ENCODE measurements at regions not wholly inside any gene's neighbourhood (a gene's known extent, or its start where the extent isn't known, plus 50 kb on each side); places are given as distances from the start of the nearest gene placed in this dataset.

DNA sequence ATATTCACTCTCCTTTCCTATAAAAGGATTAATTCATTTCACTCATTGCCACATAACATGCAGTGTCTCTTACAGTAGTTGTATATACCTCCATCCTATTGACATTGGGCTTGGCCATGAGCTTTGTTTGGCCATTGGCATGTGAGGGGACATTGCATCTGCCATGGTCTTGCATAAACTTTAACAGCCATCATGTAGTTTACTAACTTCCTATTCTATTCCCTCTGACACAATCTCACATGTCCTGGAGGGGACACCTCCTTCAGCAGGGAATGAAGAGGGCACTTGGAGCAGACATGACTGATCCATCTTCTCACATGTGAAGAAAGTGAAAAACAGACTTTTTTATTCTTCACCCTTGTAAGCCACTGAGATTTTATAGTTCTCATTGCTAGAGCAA lies 115.5 kb upstream of the MARCKS start:
- Mint-ChIP-seq H3K9me3 (no peaks in the 10 kb centered on the region), H3K4me3 (no peak overlapping the region), H3K27me3 (ENCODE audit: low read depth) (peaks cover 5% of the 10 kb centered on the region)

DNA sequence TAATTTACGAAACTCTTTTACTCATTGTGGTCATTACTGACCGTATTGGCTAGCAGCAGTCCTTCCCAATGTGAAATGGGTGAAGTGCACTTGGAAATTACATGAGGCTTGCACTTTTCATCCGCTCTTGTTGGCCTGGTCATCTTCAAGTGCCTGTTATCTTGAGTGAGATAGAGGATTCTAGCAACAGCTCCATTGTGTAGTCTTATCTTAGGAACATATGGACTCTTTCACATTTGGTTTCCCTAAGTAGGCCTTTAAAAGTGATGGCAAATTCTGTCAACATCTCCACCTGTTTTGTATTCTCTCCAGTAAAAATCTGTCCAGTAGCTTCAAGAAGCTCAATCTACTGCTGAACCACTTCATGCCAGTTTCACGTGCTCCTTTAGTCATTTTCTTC lies 114.8 kb upstream of the MARCKS start:
- intact Hi-C loops (cut with micrococcal nuclease): no loop called here
- Mint-ChIP-seq H3K27ac (no peak overlapping the region), H3K36me3 (ENCODE audit: low read depth) (no peaks in the 10 kb centered on the region), H3K4me3 (no peak overlapping the region), H3K4me1 (ENCODE audit: low read depth) (no peaks in the 10 kb centered on the region), H3K9me3 (no peaks in the 10 kb centered on the region), H3K27me3 (ENCODE audit: low read depth) (peaks cover 5% of the 10 kb centered on the region)
- no peak for DNase-seq
- CTCF ChIA-PET: no interaction called here

More for the DNA sequence above, 115.5 kb upstream of the MARCKS start:
- DNase-seq: no peak
- Mint-ChIP-seq H3K36me3 (ENCODE audit: low read depth) (no peaks in the 10 kb centered on the region), H3K27ac (no peak overlapping the region), H3K4me1 (ENCODE audit: low read depth) (no peaks in the 10 kb centered on the region)
- CTCF ChIA-PET: interaction anchor here (0.5 kb wide), 1 partner anchor 1076 kb away, joined by 4 read pairs; no protein-coding TSS in a partner anchor
- intact Hi-C loops (cut with micrococcal nuclease): no loop called here

DNA sequence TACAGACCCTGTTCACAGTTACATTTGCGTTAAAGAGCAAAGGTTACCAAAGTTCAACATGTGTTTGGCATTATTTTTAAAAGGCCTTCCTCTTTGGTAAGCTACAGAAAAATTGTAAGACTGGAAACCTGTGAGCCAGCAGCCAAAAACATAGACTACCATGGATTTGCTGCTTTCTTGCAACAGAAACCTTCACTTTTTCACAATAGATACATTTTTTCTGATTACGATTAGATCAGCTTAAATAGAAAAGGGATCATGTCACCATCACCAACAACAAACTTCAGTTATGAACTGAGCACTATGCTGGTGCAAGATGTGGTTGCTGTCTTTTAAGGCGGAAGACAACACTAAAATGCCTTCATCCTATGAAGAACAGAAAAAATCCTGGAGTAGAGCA lies 112.3 kb upstream of the MARCKS start:
- CTCF ChIA-PET: no interaction called here
- no peak for DNase-seq
- Mint-ChIP-seq H3K36me3 (ENCODE audit: low read depth) (no peaks in the 10 kb centered on the region), H3K4me3 (no peak overlapping the region), H3K4me1 (ENCODE audit: low read depth) (no peaks in the 10 kb centered on the region), H3K27ac (no peak overlapping the region), H3K9me3 (no peaks in the 10 kb centered on the region), H3K27me3 (ENCODE audit: low read depth) (peaks cover 2% of the 10 kb centered on the region)
- intact Hi-C loops (cut with micrococcal nuclease): no loop called here

DNA sequence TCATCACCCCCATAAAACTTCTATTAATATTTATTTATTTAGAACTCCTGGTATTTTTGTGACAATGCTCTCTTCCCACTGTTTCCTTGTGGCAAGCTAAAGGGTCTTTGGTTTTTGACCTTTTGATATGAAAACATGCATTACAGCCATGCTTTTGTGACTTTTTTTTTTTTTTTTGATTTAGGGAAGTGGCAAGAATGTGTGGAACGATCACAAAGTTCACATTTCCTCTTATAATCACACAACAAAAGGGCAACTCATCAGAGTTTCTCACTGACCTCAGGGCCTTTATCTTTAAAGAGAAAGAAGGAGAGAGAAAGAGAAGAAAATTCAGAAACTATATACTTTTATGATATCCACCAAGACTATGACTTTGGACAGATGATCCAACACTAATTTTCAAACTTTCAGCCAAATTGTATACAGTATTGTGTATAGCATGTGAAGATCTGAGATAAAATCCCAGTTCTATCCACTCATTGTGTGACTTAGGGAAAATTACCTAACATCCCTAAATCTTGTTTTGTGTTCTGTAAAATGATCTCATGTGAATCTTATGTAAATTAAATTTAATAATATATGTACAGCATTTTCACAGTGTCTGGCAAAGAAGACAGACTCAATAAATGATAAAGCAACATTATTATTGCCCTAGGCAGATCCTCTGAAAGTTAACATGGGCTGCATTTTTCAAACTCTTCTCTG lies 106.8 kb upstream of the MARCKS start:
- intact Hi-C loops (cut with micrococcal nuclease): no loop called here
- no peaks in the 10 kb centered on the region for H3K4me1 Mint-ChIP-seq (ENCODE audit: low read depth)
- H3K4me3 Mint-ChIP-seq: no peak overlapping the region
- no peaks in the 10 kb centered on the region for H3K9me3 Mint-ChIP-seq
- CTCF ChIA-PET: interaction anchor here (0.7 kb wide), 1 partner anchor 388 kb away, joined by 4 read pairs; no protein-coding TSS in a partner anchor
- H3K36me3 Mint-ChIP-seq (ENCODE audit: low read depth): no peaks in the 10 kb centered on the region
- DNase-seq: no peak
- H3K27ac Mint-ChIP-seq: no peak overlapping the region
- peaks cover 2% of the 10 kb centered on the region for H3K27me3 Mint-ChIP-seq (ENCODE audit: low read depth)

DNA sequence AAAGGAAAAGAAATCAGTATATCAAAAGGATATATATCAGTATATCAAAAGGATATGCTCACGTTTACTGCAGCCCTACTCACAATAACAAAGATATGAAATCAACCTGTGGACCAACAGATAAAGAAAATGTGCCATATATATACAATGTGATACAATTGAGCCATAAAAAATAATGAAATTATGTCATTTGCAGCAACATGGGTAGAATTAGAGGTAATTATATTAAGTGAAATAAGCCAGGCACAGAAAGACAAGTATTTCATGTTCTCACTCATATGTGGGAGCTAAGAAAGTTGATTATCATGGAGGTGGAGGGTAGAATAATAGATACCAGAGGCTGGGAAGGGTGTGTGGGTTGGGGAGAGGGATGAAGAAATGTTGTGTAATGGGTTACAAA lies 102.9 kb upstream of the MARCKS start:
- Mint-ChIP-seq H3K9me3 (no peaks in the 10 kb centered on the region), H3K36me3 (ENCODE audit: low read depth) (no peaks in the 10 kb centered on the region), H3K27me3 (ENCODE audit: low read depth) (no peaks in the 10 kb centered on the region), H3K4me3 (no peak overlapping the region), H3K27ac (no peak overlapping the region), H3K4me1 (ENCODE audit: low read depth) (no peaks in the 10 kb centered on the region)
- CTCF ChIA-PET: interaction anchor here (0.7 kb wide), 1 partner anchor 99 kb away, joined by 3 read pairs; no protein-coding TSS in a partner anchor
- intact Hi-C loops (cut with micrococcal nuclease): no loop called here
- no peak for DNase-seq

DNA sequence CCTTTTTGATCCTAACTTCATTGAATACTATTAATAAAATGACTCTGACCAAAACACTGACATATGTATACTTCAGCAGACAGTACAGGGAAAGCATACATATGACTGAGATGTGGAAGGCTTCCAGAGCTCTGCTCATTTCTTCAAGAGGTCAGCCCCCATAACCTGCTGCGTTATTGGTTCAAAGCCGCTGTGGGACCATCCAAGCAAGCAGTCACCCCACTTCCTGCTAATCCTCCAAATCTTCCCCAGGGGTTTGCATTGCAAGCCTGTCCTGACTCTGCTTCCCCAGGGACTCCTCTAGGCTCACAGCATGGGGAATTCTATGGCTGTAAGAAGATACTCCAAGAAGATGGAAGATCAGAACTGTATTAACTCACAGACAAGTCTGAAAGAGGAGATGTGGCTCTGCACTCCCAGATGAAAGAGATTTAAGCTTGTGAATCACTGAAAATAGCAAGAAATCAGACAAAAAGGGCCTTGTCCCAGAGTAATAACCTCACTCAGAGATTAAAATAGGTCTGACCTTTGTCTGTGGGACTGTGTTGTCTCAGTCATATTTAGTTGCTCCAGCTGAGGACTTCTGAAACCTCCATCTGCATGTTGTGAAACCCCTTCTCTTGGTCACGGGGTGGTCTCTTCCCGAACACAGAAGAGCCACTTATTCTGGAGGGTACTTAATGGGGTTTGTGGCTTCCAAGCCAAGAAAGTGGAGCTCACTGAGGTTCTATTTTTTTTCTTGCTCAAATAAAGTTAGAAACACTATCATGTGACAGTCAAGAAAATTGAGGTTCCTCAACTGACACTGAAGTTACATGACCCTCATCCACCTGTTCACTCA lies 101.5 kb upstream of the MARCKS start:
- Mint-ChIP-seq H3K36me3 (ENCODE audit: low read depth) (no peaks in the 10 kb centered on the region), H3K27me3 (ENCODE audit: low read depth) (no peaks in the 10 kb centered on the region), H3K9me3 (no peaks in the 10 kb centered on the region), H3K27ac (no peak overlapping the region), H3K4me3 (no peak overlapping the region), H3K4me1 (ENCODE audit: low read depth) (no peaks in the 10 kb centered on the region)
- DNase-seq: no peak
- intact Hi-C loops (cut with micrococcal nuclease): no loop called here
- CTCF ChIA-PET: no interaction called here

DNA sequence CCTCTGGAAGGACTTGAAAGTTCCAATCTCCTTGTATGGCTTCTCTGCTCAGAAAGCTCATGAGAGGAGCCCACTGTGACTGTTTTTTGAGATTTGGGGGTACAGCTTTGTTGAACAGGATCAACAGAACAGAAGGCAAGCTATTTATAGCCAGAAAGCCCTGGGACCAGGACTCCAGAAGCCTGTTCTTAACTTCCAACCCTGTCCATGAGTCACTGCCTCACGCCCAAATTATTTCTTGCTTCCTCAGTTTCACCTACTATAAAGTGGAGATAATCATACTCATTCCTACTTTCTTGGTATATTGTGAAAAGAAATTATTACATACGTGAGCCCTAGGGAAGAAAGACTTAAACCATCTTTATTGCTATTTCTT lies 100.9 kb upstream of the MARCKS start:
- no peak for DNase-seq
- CTCF ChIA-PET: no interaction called here
- H3K4me1 Mint-ChIP-seq (ENCODE audit: low read depth): no peaks in the 10 kb centered on the region
- intact Hi-C loops (cut with micrococcal nuclease): no loop called here
- H3K9me3 Mint-ChIP-seq: no peaks in the 10 kb centered on the region
- no peaks in the 10 kb centered on the region for H3K27me3 Mint-ChIP-seq (ENCODE audit: low read depth)
- H3K27ac Mint-ChIP-seq: no peak overlapping the region
- H3K36me3 Mint-ChIP-seq (ENCODE audit: low read depth): no peaks in the 10 kb centered on the region
- H3K4me3 Mint-ChIP-seq: no peak overlapping the region

DNA sequence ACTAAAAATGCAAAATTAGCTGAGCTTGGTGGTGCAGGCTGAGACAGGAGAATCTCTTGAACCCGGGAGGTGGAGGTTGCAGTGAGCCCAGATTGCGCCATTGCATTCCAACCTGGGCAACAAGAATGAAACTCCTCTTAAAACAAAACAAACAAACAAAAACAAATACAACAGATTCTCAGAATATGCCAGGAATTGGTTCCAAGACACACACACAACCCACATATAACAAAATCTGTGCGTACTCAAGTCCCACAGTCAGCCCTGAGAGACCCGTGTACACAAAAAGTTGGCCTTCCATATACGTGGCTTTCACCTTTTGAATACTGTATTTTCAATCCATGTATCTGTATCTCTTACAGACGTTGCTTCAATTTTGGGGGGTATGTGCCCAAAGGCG lies 98.9 kb upstream of the MARCKS start:
- no peaks in the 10 kb centered on the region for H3K36me3 Mint-ChIP-seq (ENCODE audit: low read depth)
- intact Hi-C loops (cut with micrococcal nuclease): no loop called here
- no peaks in the 10 kb centered on the region for H3K4me1 Mint-ChIP-seq (ENCODE audit: low read depth)
- H3K27ac Mint-ChIP-seq: no peak overlapping the region
- H3K9me3 Mint-ChIP-seq: no peaks in the 10 kb centered on the region
- DNase-seq: no peak
- no peaks in the 10 kb centered on the region for H3K27me3 Mint-ChIP-seq (ENCODE audit: low read depth)
- H3K4me3 Mint-ChIP-seq: no peak overlapping the region
- CTCF ChIA-PET: no interaction called here

DNA sequence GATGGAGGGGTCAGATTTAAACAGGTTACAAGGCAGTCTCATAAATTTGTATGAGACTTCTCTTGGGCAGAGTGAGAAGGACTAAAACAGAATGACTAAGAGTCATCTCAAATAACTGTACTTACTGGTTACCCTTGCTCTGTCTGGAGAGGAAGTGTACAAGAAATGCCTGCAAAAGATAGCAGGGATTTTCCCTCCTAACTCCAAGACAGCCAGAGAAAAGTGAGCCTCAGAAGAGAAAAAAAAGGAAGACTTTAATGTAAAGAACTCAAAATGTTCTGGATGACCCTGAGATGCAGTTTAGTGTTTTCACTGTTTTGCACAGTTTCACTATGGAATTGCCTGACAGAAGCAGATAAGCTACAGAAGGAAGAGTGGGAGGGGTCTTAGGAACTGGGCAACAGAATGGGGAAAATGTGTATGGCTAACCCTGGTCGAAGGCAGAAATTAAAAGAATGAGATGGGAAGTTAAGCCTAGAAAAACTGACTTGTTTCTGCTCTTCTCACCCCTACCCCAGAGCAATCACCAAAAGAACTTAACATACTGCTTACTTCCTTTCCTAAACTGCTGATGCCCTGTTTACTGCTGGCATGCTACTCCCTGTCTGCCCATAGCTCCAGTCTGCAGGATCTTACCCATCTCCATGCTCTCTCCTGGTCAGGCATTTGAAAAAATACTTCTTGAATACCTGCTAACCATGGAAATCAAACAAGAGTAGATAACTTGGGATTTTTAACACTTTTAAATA lies 98.1 kb upstream of the MARCKS start:
- Mint-ChIP-seq H3K4me1 (ENCODE audit: low read depth) (peaks cover 2% of the 10 kb centered on the region), H3K27ac (no peak overlapping the region), H3K36me3 (ENCODE audit: low read depth) (no peaks in the 10 kb centered on the region), H3K4me3 (no peak overlapping the region), H3K9me3 (no peaks in the 10 kb centered on the region), H3K27me3 (ENCODE audit: low read depth) (no peaks in the 10 kb centered on the region)
- CTCF ChIA-PET: no interaction called here
- DNase-seq: no peak
- intact Hi-C loops (cut with micrococcal nuclease): no loop called here

DNA sequence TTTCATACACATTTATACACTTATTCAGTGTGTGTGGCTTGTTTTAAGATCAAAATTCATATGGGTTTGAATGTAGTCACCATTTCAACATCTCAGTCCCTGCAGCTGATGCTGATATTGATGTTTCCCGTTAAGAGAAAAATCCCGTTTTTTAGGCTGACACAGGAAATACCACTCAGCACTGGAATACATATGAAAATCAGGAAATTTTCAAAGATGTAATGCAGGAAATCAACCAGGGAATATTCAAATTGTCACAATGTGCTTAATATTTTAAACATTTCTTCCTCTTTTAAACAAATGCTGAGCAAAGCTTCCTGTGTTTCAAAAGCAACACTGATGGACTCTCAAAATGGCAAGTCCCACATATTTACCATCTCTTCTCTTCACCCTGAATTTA lies 94.5 kb upstream of the MARCKS start:
- peaks cover 2% of the 10 kb centered on the region for H3K4me1 Mint-ChIP-seq (ENCODE audit: low read depth)
- H3K27me3 Mint-ChIP-seq (ENCODE audit: low read depth): no peaks in the 10 kb centered on the region
- CTCF ChIA-PET: no interaction called here
- no peak overlapping the region for H3K4me3 Mint-ChIP-seq
- H3K36me3 Mint-ChIP-seq (ENCODE audit: low read depth): no peaks in the 10 kb centered on the region
- no peak overlapping the region for H3K27ac Mint-ChIP-seq
- DNase-seq: no peak
- intact Hi-C loops (cut with micrococcal nuclease): loop anchor here (5.0 kb wide), 1 partner anchor 130 kb away; no protein-coding TSS in a partner anchor
- no peaks in the 10 kb centered on the region for H3K9me3 Mint-ChIP-seq

DNA sequence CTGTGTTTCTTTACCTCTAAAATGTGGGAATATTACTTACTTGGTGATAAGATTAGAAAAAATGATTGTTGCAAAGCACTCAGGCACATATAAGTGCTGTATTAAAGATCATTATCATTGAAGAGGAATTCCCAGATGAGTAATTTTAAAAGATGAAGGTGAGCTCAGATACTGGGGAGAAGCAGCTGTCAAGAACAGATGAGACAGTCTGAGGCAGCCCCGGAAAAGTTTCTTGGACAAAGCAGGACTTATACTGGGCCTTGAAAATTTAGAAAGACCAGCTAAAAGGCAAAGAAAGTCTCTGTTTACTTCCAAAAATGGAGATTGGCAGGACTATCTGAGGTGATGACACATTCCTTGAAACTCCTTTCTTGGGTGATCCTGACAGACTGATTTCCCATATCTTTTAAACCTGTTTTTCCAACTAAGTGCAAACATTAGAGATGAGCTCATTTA lies 93.8 kb upstream of the MARCKS start:
- H3K4me1 Mint-ChIP-seq (ENCODE audit: low read depth): peaks cover 2% of the 10 kb centered on the region
- H3K36me3 Mint-ChIP-seq (ENCODE audit: low read depth): no peaks in the 10 kb centered on the region
- no peak overlapping the region for H3K4me3 Mint-ChIP-seq
- DNase-seq: no peak
- intact Hi-C loops (cut with micrococcal nuclease): loop anchor here (5.0 kb wide), 1 partner anchor 131 kb away; no protein-coding TSS in a partner anchor
- CTCF ChIA-PET: no interaction called here
- H3K27ac Mint-ChIP-seq: no peak overlapping the region
- H3K9me3 Mint-ChIP-seq: no peaks in the 10 kb centered on the region
- no peaks in the 10 kb centered on the region for H3K27me3 Mint-ChIP-seq (ENCODE audit: low read depth)

DNA sequence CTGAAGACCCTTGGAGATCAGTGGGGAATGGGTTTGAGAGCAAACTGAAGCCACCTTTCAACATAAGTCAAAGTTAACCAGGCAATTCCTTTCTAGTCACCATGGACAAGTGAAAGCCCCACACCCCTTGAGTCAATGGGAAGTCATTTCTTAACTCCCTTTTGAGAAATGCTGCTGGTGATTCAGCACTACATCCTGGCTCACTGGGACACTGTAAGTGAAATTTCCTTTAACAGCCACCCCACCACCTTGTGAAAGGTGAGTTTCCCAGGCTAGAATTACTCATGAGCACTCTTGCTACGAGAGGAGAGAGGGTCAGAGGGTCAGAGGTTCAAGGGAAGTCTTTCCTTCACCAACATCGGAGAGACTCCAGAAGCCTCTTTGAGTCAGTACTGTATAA lies 93.3 kb upstream of the MARCKS start:
- no peak overlapping the region for H3K27ac Mint-ChIP-seq
- H3K36me3 Mint-ChIP-seq (ENCODE audit: low read depth): no peaks in the 10 kb centered on the region
- H3K4me3 Mint-ChIP-seq: no peak overlapping the region
- intact Hi-C loops (cut with micrococcal nuclease): loop anchor here (5.0 kb wide), 1 partner anchor 132 kb away; no protein-coding TSS in a partner anchor
- CTCF ChIA-PET: no interaction called here
- peaks cover 2% of the 10 kb centered on the region for H3K4me1 Mint-ChIP-seq (ENCODE audit: low read depth)
- H3K9me3 Mint-ChIP-seq: no peaks in the 10 kb centered on the region
- DNase-seq: peak; percentile 7
- H3K27me3 Mint-ChIP-seq (ENCODE audit: low read depth): no peaks in the 10 kb centered on the region

All from activated naive CD4-positive, alpha-beta T cell treated with anti-CD3 and anti-CD28 coated beads for 36 hours (primary cell).